ENCODE measurements at regions not wholly inside any gene's neighbourhood (a gene's known extent, or its start where the extent isn't known, plus 50 kb on each side); places are given as distances from the start of the nearest gene placed in this dataset.

GRCh38 chr21:24823247-24823646 lies 784.0 kb downstream of the MRPL39 start:
- ChIA-PET CTCF (interaction anchor here (1.2 kb wide), 1 partner anchor 9 kb away, joined by 3 read pairs; no protein-coding TSS in a partner anchor), POLR2A (no interaction called here)
- no peaks in the 10 kb centered on the region for H3K36me3 ChIP-seq (ENCODE audit: control insufficient read depth in 4 of 4, insufficient read depth in 4 of 4, low read length in 3 of 4)
- no peak overlapping the region for H3K4me3 ChIP-seq (ENCODE audit: control insufficient read depth in 1 of 7, extremely low read depth in 1 of 7, insufficient read depth in 4 of 7, low read depth in 2 of 7, low read length in 6 of 7)
- no peak for DNase-seq
- H3K4me1 ChIP-seq (ENCODE audit: control extremely low read depth in 1 of 4, control insufficient read depth in 4 of 4, insufficient read depth in 4 of 4, low read length in 3 of 4): no peaks in the 10 kb centered on the region
- no peaks in the 10 kb centered on the region for H3K27me3 ChIP-seq (replicated peaks in 2 of 5; ENCODE audit: control insufficient read depth in 4 of 5, insufficient read depth in 5 of 5, low read length in 4 of 5)
- H3K9me3 ChIP-seq (ENCODE audit: control extremely low read depth in 1 of 5, control insufficient read depth in 4 of 5, insufficient read depth in 2 of 5, low read depth in 1 of 5, low read length in 4 of 5): no peaks in the 10 kb centered on the region
- H3K27ac ChIP-seq (ENCODE audit: insufficient read depth in 1 of 2, low read depth in 1 of 2, low read length in 2 of 2, poor library complexity in 1 of 2, severe bottlenecking in 2 of 2): no peak overlapping the region
- WGBS (ENCODE audit: insufficient coverage): no CpG with 5 or more reads among the region's 2 CpGs

- 93% methylated on average over 2 of the region's 3 CpGs for WGBS (ENCODE audit: insufficient coverage)
- DNase-seq: no peak
- Histone ChIP-seq H3K9me3 (ENCODE audit: control extremely low read depth in 1 of 5, control insufficient read depth in 4 of 5, insufficient read depth in 2 of 5, low read depth in 1 of 5, low read length in 4 of 5) (no peaks in the 10 kb centered on the region), H3K4me1 (ENCODE audit: control extremely low read depth in 1 of 4, control insufficient read depth in 4 of 4, insufficient read depth in 4 of 4, low read length in 3 of 4) (no peaks in the 10 kb centered on the region), H3K4me3 (ENCODE audit: control insufficient read depth in 1 of 7, extremely low read depth in 1 of 7, insufficient read depth in 4 of 7, low read depth in 2 of 7, low read length in 6 of 7) (no peak overlapping the region), H3K27me3 (replicated peaks in 2 of 5; ENCODE audit: control insufficient read depth in 4 of 5, insufficient read depth in 5 of 5, low read length in 4 of 5) (no peaks in the 10 kb centered on the region), H3K27ac (ENCODE audit: insufficient read depth in 1 of 2, low read depth in 1 of 2, low read length in 2 of 2, poor library complexity in 1 of 2, severe bottlenecking in 2 of 2) (no peak overlapping the region), H3K36me3 (ENCODE audit: control insufficient read depth in 4 of 4, insufficient read depth in 4 of 4, low read length in 3 of 4) (no peaks in the 10 kb centered on the region)
- ChIA-PET POLR2A (no interaction called here), CTCF (no interaction called here)
Measured at GRCh38 chr21:24785033-24785432, 822.2 kb downstream of the MRPL39 start.

DNA sequence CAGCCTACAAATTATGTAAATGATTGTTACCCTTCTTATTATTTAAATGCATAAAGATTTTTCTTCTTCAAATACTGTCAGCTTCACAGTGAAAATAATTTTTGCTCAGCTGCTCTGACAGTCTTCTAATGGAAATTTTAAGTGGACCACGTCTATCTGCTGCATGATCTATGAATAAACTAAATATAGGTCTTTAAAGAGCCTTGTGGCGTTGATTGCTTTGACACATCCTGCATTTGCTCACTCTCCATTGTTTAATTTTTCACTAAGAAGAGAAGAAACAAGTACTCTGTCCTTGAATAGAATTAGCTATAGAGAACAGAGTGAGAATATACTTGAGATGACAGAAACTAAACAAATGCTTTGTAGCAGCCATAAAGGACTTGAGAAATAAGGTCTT lies 826.1 kb downstream of the MRPL39 start:
- no CpG with 5 or more reads among the region's 2 CpGs for WGBS (ENCODE audit: insufficient coverage)
- no peaks in the 10 kb centered on the region for H3K36me3 ChIP-seq (ENCODE audit: control insufficient read depth in 4 of 4, insufficient read depth in 4 of 4, low read length in 3 of 4)
- ChIA-PET CTCF (no interaction called here), POLR2A (no interaction called here)
- H3K9me3 ChIP-seq (ENCODE audit: control extremely low read depth in 1 of 5, control insufficient read depth in 4 of 5, insufficient read depth in 2 of 5, low read depth in 1 of 5, low read length in 4 of 5): no peaks in the 10 kb centered on the region
- no peak overlapping the region for H3K4me3 ChIP-seq (ENCODE audit: control insufficient read depth in 1 of 7, extremely low read depth in 1 of 7, insufficient read depth in 4 of 7, low read depth in 2 of 7, low read length in 6 of 7)
- H3K4me1 ChIP-seq (ENCODE audit: control extremely low read depth in 1 of 4, control insufficient read depth in 4 of 4, insufficient read depth in 4 of 4, low read length in 3 of 4): no peaks in the 10 kb centered on the region
- no peak overlapping the region for H3K27ac ChIP-seq (ENCODE audit: insufficient read depth in 1 of 2, low read depth in 1 of 2, low read length in 2 of 2, poor library complexity in 1 of 2, severe bottlenecking in 2 of 2)
- no peaks in the 10 kb centered on the region for H3K27me3 ChIP-seq (replicated peaks in 2 of 5; ENCODE audit: control insufficient read depth in 4 of 5, insufficient read depth in 5 of 5, low read length in 4 of 5)
- no peak for DNase-seq

DNA sequence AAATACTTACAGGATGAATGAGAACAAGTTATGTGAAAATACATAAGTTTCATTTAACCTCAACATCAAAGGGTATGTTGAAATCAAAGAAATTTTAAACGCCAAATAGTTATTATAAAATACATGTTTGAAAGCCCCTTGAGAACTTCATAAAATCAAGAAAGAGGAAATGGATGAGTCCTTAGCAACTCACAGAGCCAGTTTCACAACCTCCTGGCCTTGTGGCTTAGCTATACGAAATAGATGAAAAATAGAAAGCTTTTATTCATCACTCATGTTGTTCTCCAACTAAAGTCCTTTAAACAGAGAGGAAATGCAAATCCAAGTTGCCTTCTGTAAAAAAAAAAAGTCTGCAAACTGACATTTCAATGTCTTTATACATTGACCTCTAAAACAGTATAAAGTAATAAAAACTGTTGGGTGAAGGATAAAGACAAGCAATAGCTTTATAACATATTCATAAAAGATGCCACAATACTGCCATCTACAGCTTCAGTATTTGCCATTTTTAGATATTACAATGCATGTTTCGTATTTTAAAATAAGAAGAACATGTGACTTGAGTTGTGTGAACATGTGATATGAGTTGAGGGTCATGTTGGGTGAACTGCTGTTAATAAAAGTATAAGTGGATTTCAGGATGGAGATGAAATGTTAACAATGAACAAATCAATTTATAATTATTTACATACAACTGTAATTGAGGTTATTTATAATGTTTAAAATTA lies 847.8 kb downstream of the MRPL39 start:
- WGBS (ENCODE audit: insufficient coverage): no CpG with 5 or more reads among the region's 3 CpGs
- ChIA-PET POLR2A (interaction anchor here (0.5 kb wide), 1 partner anchor 990 kb away, joined by 3 read pairs; no protein-coding TSS in a partner anchor), CTCF (interaction anchor here (0.7 kb wide), 1 partner anchor 27 kb away, joined by 3 read pairs; no protein-coding TSS in a partner anchor)
- Histone ChIP-seq H3K36me3 (ENCODE audit: control insufficient read depth in 4 of 4, insufficient read depth in 4 of 4, low read length in 3 of 4) (no peaks in the 10 kb centered on the region), H3K4me1 (ENCODE audit: control extremely low read depth in 1 of 4, control insufficient read depth in 4 of 4, insufficient read depth in 4 of 4, low read length in 3 of 4) (no peaks in the 10 kb centered on the region), H3K4me3 (ENCODE audit: control insufficient read depth in 1 of 7, extremely low read depth in 1 of 7, insufficient read depth in 4 of 7, low read depth in 2 of 7, low read length in 6 of 7) (no peak overlapping the region), H3K9me3 (ENCODE audit: control extremely low read depth in 1 of 5, control insufficient read depth in 4 of 5, insufficient read depth in 2 of 5, low read depth in 1 of 5, low read length in 4 of 5) (no peaks in the 10 kb centered on the region), H3K27ac (ENCODE audit: insufficient read depth in 1 of 2, low read depth in 1 of 2, low read length in 2 of 2, poor library complexity in 1 of 2, severe bottlenecking in 2 of 2) (no peak overlapping the region), H3K27me3 (replicated peaks in 2 of 5; ENCODE audit: control insufficient read depth in 4 of 5, insufficient read depth in 5 of 5, low read length in 4 of 5) (no peaks in the 10 kb centered on the region)
- no peak for DNase-seq

- Histone ChIP-seq H3K27ac (ENCODE audit: insufficient read depth in 1 of 2, low read depth in 1 of 2, low read length in 2 of 2, poor library complexity in 1 of 2, severe bottlenecking in 2 of 2) (no peak overlapping the region), H3K4me3 (ENCODE audit: control insufficient read depth in 1 of 7, extremely low read depth in 1 of 7, insufficient read depth in 4 of 7, low read depth in 2 of 7, low read length in 6 of 7) (no peak overlapping the region), H3K27me3 (replicated peaks in 2 of 5; ENCODE audit: control insufficient read depth in 4 of 5, insufficient read depth in 5 of 5, low read length in 4 of 5) (no peaks in the 10 kb centered on the region), H3K36me3 (ENCODE audit: control insufficient read depth in 4 of 4, insufficient read depth in 4 of 4, low read length in 3 of 4) (no peaks in the 10 kb centered on the region), H3K4me1 (ENCODE audit: control extremely low read depth in 1 of 4, control insufficient read depth in 4 of 4, insufficient read depth in 4 of 4, low read length in 3 of 4) (no peaks in the 10 kb centered on the region), H3K9me3 (ENCODE audit: control extremely low read depth in 1 of 5, control insufficient read depth in 4 of 5, insufficient read depth in 2 of 5, low read depth in 1 of 5, low read length in 4 of 5) (no peaks in the 10 kb centered on the region)
- no peak for DNase-seq
- WGBS (ENCODE audit: insufficient coverage): no CpG with 5 or more reads among the region's 8 CpGs
- CTCF ChIA-PET: no interaction called here
- POLR2A ChIA-PET: no interaction called here
Measured at GRCh38 chr21:24738063-24738462, 869.2 kb downstream of the MRPL39 start.

DNA sequence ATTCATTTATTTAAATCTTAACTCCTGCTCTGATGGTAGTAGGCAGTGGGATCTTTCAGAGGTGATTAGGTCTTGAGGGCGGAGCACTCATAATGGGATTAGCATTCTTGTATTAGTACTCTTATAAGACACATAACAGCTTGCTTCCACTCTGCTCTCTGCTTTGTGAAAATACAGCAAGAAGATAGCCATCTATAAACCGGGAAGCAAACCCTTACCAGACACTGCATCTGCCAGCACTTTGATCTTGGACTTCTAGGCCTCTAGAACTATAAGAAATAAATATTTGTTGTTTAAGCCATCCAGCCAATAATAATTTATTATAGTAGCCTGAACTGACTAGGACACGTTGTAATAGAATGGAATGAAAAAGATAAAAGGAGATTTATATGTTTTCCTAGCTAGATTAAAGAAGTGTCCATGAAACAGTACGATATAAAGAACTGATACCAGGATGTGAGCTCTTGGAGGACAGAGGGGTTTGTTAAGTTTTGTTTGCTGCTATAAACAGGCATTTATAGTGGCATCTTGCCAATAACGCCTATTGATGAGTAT lies 869.9 kb downstream of the MRPL39 start:
- Histone ChIP-seq H3K4me3 (ENCODE audit: control insufficient read depth in 1 of 7, extremely low read depth in 1 of 7, insufficient read depth in 4 of 7, low read depth in 2 of 7, low read length in 6 of 7) (no peak overlapping the region), H3K27ac (ENCODE audit: insufficient read depth in 1 of 2, low read depth in 1 of 2, low read length in 2 of 2, poor library complexity in 1 of 2, severe bottlenecking in 2 of 2) (no peak overlapping the region), H3K27me3 (replicated peaks in 2 of 5; ENCODE audit: control insufficient read depth in 4 of 5, insufficient read depth in 5 of 5, low read length in 4 of 5) (no peaks in the 10 kb centered on the region), H3K4me1 (ENCODE audit: control extremely low read depth in 1 of 4, control insufficient read depth in 4 of 4, insufficient read depth in 4 of 4, low read length in 3 of 4) (no peaks in the 10 kb centered on the region), H3K36me3 (ENCODE audit: control insufficient read depth in 4 of 4, insufficient read depth in 4 of 4, low read length in 3 of 4) (no peaks in the 10 kb centered on the region), H3K9me3 (ENCODE audit: control extremely low read depth in 1 of 5, control insufficient read depth in 4 of 5, insufficient read depth in 2 of 5, low read depth in 1 of 5, low read length in 4 of 5) (no peaks in the 10 kb centered on the region)
- POLR2A ChIA-PET: no interaction called here
- CTCF ChIA-PET: no interaction called here
- DNase-seq: no peak
- 68% methylated on average over 2 of the region's 5 CpGs for WGBS (ENCODE audit: insufficient coverage)

GRCh38 chr21:24730661-24731060 lies 876.6 kb downstream of the MRPL39 start:
- DNase-seq: no peak
- no peaks in the 10 kb centered on the region for H3K9me3 ChIP-seq (ENCODE audit: control extremely low read depth in 1 of 5, control insufficient read depth in 4 of 5, insufficient read depth in 2 of 5, low read depth in 1 of 5, low read length in 4 of 5)
- no peaks in the 10 kb centered on the region for H3K27me3 ChIP-seq (replicated peaks in 2 of 5; ENCODE audit: control insufficient read depth in 4 of 5, insufficient read depth in 5 of 5, low read length in 4 of 5)
- ChIA-PET POLR2A (no interaction called here), CTCF (no interaction called here)
- H3K4me3 ChIP-seq (ENCODE audit: control insufficient read depth in 1 of 7, extremely low read depth in 1 of 7, insufficient read depth in 4 of 7, low read depth in 2 of 7, low read length in 6 of 7): no peak overlapping the region
- WGBS (ENCODE audit: insufficient coverage): no CpG with 5 or more reads among the region's 1 CpG
- no peaks in the 10 kb centered on the region for H3K36me3 ChIP-seq (ENCODE audit: control insufficient read depth in 4 of 4, insufficient read depth in 4 of 4, low read length in 3 of 4)
- H3K27ac ChIP-seq (ENCODE audit: insufficient read depth in 1 of 2, low read depth in 1 of 2, low read length in 2 of 2, poor library complexity in 1 of 2, severe bottlenecking in 2 of 2): no peak overlapping the region
- H3K4me1 ChIP-seq (ENCODE audit: control extremely low read depth in 1 of 4, control insufficient read depth in 4 of 4, insufficient read depth in 4 of 4, low read length in 3 of 4): no peaks in the 10 kb centered on the region
